HG03139 (cell line): ENCODE measurements at regions not wholly inside any gene's neighbourhood (a gene's known extent, or its start where the extent isn't known, plus 50 kb on each side); places are given as distances from the start of the nearest gene placed in this dataset.

Experiments
- ATAC-seq: cut with Tn5 transposase; IDR thresholded peaks from one replicate; pipeline ENCODE4 v1.9.1; 2021; ENCODE audit not compliant: unreplicated experiment

DNA sequence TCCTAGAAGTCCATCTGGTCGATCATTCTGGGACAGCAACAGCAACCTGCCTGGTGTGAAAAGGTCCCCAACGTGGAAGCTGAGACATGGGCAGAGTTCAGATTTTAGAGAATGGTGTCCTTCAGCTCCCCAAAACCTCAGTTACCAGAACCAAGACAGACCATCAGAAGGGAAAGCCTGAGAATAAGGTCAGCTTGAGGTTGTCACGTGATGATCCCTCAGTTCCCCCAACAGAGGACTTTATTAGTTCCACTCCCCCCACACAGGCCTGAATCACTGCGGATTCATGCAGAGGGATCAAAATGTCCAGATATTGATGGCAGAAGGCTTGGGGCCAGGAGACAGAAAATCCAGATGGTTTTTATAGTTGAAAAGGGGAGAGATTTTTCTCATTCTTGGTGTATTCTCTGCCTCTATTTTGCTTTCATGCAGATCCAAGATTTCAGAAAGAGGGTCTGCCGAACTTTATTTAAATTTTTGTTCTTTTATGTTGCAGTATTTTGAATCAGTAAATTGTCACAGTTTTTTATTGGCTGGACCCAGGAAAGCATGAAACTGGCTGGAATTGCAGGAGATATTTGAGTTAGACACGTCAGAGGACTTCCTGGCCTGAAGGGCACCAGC is 139.0 kb upstream of the NTM start:
- no peak for ATAC-seq

- ATAC-seq, result no peak
Observed at GRCh38 chr11:131232261-131232660, 138.2 kb upstream of the NTM start.

DNA sequence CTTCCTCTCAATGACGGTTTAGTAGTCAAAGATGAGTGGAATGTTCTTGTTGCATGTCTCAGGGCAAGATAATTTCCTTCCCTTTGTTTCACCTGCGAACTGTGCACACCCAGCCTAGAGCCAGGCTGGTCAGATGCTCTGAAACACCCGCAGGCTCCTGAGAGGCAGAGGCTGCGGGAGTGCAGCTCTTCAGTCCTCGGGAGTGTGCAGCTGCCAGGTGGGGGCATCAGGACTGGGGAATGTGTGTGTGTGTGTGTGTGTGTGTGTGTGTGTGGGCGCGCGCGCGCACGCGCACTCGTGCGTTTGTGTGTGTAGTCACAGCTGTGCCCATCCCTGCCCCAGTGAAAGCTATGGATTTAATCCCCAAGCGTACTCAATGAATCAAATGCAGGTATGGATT is 136.2 kb upstream of the NTM start:
- ATAC-seq, result no peak

GRCh38 chr11:131235328-131236298 is 134.8 kb upstream of the NTM start:
- no peak for ATAC-seq

GRCh38 chr11:131240421-131240820 is 130.0 kb upstream of the NTM start:
- ATAC-seq, result no peak

DNA sequence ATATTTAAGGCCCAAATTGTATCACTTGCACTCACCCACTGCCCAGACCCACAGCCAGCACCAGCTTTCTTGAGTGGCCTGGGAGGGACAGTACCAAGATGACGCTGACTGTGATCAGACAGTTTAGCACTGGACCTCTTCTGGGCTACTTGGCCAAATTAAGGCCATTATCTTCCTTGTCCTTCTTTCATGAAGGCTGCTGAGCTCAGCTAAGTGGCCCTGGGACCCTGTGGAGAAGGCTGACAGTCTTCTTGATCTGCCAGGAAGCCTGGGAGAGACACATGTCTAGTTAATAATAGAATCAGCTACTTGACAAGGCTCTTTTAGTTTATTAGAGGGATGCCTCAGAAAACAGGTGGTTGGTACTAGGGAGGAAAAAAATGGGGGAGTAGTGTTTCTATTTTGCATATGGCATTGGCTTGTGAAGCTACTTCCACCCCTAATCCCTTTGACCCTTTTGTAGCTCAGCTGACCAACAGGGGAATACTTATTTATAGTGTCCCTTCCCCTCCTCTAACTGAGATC is 127.9 kb upstream of the NTM start:
- ATAC-seq, result no peak

- no peak for ATAC-seq
Observed at GRCh38 chr11:131246156-131246555, 124.3 kb upstream of the NTM start.

DNA sequence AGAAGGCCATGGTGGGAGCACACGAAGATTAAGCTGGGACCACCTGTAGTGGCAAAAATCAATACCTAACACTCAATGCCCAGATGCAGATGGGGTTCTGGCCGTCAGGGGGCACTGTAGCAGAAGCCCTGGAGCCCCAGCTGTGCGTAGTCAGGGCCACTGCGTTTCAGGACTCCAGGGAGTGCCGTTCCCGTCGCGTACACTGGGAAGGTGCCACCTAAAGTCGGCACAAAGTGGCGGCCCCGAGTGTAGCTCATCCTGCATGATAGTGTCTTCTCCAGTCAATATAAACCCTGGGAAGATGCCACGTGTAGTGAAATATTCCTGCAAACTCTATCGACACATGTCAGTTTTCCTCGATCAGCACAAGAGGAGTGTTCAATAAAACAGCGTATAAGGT is 123.8 kb upstream of the NTM start:
- ATAC-seq, result no peak

- ATAC-seq, result no peak
Observed at GRCh38 chr11:131248588-131248987, 121.8 kb upstream of the NTM start.

GRCh38 chr11:131253142-131253655 is 117.2 kb upstream of the NTM start:
- no peak for ATAC-seq

DNA sequence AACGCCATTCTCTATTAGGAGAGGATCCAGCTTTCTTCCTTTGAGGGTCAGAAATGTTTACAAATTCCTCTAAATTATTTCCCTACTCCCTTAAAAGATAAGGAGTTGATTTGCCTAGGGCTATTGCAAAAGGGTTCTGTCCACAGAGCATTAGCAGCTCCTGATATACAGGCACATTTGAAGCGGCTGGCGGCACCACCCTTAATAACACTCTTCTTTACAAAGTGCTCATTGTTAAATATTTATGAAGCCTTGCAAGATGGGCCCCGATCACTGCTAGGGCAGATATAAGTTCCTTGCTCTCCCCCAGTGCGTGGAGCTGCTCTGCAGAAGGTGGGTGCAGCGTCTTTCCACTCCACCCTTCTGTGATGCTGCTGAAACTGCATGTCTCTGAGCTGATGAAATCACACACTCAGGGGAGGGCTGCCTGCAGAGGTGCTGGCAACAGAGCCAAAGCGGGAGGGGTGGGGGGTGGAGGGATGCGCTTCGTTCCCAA is 116.7 kb upstream of the NTM start:
- ATAC-seq, result no peak

DNA sequence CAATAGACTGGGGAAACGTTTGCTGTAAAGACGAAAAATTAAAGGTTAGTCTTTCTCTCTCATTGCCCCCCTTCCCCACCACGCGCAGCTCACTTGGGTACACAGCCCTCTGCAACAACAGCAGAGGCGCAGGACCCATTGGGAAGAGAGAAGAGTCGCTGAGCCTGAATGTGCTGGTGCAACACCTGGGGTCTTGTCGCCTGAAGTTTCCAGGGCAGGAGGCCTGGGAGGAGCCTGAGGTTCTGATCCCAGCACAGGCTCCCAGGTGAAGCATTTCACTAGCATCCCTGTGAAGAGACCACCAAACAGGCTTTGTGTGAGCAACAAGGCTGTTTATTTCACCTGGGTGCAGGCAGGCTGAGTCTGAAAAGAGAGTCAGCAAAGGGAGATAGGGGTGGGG is 116.2 kb upstream of the NTM start:
- ATAC-seq, result no peak

GRCh38 chr11:131274233-131274632 is 96.2 kb upstream of the NTM start:
- no peak for ATAC-seq

- no peak for ATAC-seq
Observed at GRCh38 chr11:131275580-131275979, 94.8 kb upstream of the NTM start.

DNA sequence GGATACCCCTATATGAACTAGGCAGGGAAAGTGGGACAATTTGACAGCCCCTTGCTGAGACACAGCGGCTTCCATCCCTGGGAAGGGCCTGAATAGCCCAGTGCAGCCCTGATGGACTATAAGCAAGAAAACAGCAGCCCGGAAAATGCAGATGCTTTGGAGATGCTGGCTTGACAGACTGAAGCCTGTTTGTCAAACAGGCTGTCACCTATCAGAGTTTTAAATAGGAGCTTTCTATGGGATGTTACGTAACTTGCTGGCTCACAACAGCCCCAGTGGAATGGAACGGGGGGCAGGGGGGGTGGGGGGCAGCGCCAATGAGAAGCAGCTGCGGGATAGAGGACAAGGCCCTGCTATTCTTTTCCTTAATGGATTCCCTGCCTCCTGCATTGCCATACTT is 91.9 kb upstream of the NTM start:
- ATAC-seq, result no peak

GRCh38 chr11:131279654-131280384 is 90.6 kb upstream of the NTM start:
- no peak for ATAC-seq

DNA sequence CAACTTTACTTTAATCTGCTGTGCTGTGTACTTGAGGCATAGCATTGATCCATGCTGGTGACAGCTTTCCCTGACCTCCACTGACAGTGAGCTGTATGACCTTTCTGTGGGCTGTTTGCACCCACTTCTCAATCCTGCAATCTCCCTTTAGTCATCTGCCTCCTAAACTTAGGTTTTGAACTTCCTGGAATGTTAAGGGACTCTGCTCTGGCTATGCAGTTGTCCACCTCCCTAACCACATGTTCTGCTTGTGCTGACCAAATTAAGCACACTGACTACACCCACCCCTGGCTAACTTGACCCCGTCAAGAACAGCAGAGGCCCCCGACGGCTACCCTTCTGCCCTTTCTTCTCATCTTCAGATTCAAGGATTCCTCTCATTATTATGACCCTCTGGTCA is 89.1 kb upstream of the NTM start:
- no peak for ATAC-seq

DNA sequence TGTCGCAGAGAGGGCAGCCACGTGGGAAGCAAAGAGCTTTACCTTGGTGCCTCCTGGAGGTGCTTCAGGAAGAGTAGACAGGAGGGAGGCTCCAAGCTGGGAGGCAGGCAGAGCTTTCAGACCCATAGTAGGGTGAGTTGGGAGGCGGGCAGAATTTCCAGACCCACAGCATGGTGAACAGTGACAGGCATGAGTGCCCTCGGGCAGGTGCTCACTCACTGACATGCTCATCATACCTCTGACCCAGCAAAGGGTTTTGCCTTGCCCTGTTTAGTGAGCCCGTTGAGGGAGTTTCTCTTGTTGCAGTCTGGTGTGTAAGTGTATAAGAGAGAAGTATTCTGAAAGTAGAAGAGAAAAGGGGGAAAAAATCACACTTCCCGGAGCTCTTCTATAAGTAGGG is 86.4 kb upstream of the NTM start:
- no peak for ATAC-seq

DNA sequence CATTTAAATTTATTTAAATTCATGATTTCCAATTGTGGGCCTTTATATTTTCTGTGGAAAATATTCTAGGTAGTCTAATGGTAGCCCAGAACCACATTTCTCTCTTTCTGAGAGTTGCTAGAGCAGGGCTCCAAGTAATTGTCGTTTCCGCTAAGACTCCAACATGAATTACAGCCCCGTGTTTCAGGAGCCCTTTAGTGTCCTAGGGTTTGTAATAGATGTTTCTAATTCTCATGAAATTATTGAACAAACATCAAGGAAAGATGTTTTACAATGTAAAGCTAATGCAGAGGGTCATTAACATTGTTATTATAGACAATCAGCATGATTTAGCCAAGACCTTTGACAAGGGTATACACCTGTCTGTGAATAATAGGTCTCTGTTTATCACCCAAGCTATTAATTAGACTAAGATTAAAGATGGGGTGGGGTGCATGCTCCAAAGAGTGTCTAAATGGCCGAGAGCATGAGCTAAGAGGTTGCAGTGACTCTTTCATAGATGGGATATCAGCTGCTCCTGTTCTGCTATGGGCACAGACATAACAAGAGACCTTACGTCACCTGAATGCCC is 81.8 kb upstream of the NTM start:
- no peak for ATAC-seq

GRCh38 chr11:131290185-131290584 is 80.2 kb upstream of the NTM start:
- ATAC-seq, result no peak

DNA sequence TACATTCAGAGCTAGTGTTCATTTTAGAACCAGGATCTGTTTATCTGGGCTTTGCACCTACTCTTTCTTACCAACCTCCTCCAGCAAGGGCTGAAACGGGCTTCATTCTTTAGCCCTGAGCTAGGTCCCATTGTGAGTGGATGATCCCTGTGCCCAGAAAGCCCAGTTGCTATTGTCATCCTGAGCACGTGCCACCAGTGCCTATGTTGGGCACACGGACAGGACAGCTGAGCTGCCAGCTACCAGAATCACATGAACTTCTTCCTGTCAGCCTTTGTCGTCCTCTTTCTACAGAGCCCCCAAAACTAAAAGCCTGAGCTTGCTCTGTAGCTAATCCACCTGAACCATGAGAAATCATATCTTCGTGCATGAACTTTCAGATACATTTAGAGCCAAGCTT is 74.4 kb upstream of the NTM start:
- ATAC-seq, result no peak
